ENCODE measurements at regions not wholly inside any gene's neighbourhood (a gene's known extent, or its start where the extent isn't known, plus 50 kb on each side); places are given as distances from the start of the nearest gene placed in this dataset.

DNA sequence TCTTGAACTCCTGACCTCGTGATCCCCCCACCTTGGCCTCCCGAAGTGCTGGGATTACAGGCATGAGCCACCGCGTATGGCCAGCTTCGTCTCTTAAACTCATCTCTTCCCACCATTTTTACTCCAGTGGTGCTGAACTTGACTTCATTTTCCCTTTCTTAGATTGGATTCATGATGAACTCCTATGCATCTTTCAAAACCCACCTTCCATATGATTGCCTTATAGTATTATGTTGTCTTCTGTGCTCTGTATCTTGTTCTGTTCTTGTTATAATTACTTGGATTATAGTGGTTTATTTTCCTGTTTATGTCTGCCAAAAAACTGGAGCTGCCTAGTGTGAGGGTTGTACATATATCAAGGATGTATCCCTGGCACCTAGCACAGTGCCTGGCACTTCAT, 110.8 kb upstream of the GADD45A start:
- H3K4me2 ChIP-seq (ENCODE audit: low read length), result no peak overlapping the region
- RAD21 ChIA-PET (ENCODE audit: low non-redundant PET in 1 of 2, low total read pairs in 2 of 2, uncharacterized antibody in 2 of 2, unreplicated experiment in 2 of 2), result no interaction called here
- no peaks in the 10 kb centered on the region for H3K9me2 ChIP-seq (ENCODE audit: insufficient read depth)
- no peak for TF ChIP-seq ZNF274 (IDR thresholded peaks at IDR 0.05; ENCODE audit: low read depth, low read length)
- TF ChIP-seq ZFX (IDR thresholded peaks at IDR 0.05), result no peak
- TF ChIP-seq ELF1 (IDR thresholded peaks at IDR 0.05; ENCODE audit: borderline replicate concordance, low read depth), result no peak
- no peak for TF ChIP-seq SRF (IDR thresholded peaks at IDR 0.05; ENCODE audit: low read depth)
- no peak for TF ChIP-seq SIN3A (IDR thresholded peaks at IDR 0.05; ENCODE audit: low read depth)
- TF ChIP-seq SP1 (IDR thresholded peaks at IDR 0.05; ENCODE audit: low read depth), result no peak
- no peak for TF ChIP-seq MAX (IDR thresholded peaks at IDR 0.05)
- TF ChIP-seq REST (IDR thresholded peaks at IDR 0.05; ENCODE audit: low read depth), result no peak
- no peak for TF ChIP-seq ZBTB33 (IDR thresholded peaks at IDR 0.05; ENCODE audit: extremely low read depth, insufficient replicate concordance, low read length)
- no peak for TF ChIP-seq EZH2 (IDR thresholded peaks at IDR 0.05)
- TF ChIP-seq CTCF (IDR thresholded peaks at IDR 0.05 in 2 of 3, conservative IDR thresholded peaks at IDR 0.05 in 1 of 3; ENCODE audit: borderline replicate concordance in 1 of 3, insufficient read depth in 1 of 3, low read depth in 2 of 3, low read length in 2 of 3), result no peak
- no peak for TF ChIP-seq YY1 (IDR thresholded peaks at IDR 0.05; ENCODE audit: extremely low read depth, insufficient replicate concordance, low read depth, low read length)
- H4K20me1 ChIP-seq (ENCODE audit: insufficient read depth), result no peaks in the 10 kb centered on the region
- H3K79me2 ChIP-seq (ENCODE audit: insufficient read depth, low read length), result no peaks in the 10 kb centered on the region
- no peaks in the 10 kb centered on the region for H3K9me3 ChIP-seq (ENCODE audit: control insufficient read depth in 1 of 2, insufficient read depth in 1 of 2, low read depth in 1 of 2, low read length in 2 of 2)
- DNase-seq (ENCODE audit: low read depth, low spot score) (no peak), ATAC-seq (no peak)
- no peaks in the 10 kb centered on the region for H3K36me3 ChIP-seq (ENCODE audit: control insufficient read depth in 1 of 2, insufficient read depth in 2 of 2, low read length in 2 of 2)
- CTCF ChIA-PET, result no interaction called here
- no peak overlapping the region for H2AFZ ChIP-seq (ENCODE audit: low read depth, low read length, poor library complexity, severe bottlenecking)
- no peak overlapping the region for H3K9ac ChIP-seq (ENCODE audit: low read length)
- H3K27ac ChIP-seq (ENCODE audit: low read depth, low read length), result no peak overlapping the region
- no peaks in the 10 kb centered on the region for H3K27me3 ChIP-seq (ENCODE audit: insufficient read depth, low read length)
- H3K4me1 ChIP-seq (ENCODE audit: control insufficient read depth in 1 of 2, insufficient read depth in 2 of 2, low read length in 2 of 2), result peaks cover 0 to 12% of the 10 kb centered on the region in 2 experiments; a peak in 2 of 4 replicates
- POLR2A ChIA-PET, result interaction anchor here (1.3 kb wide), 1 partner anchor 110 kb away, joined by 3 read pairs; the partner anchor contains the start of gene GADD45A
- BruUV-seq (replicated peaks), result no TSS peak
- intact Hi-C loops (cut with micrococcal nuclease), result no loop called here
- no peak overlapping the region for H3K4me3 ChIP-seq (replicated peaks in 1 of 2; ENCODE audit: low read depth in 1 of 2, low read length in 2 of 2)
